HG02938 (cell line): ENCODE measurements at regions not wholly inside any gene's neighbourhood (a gene's known extent, or its start where the extent isn't known, plus 50 kb on each side); places are given as distances from the start of the nearest gene placed in this dataset.

Experiments used
- ATAC-seq: cut with Tn5 transposase; IDR thresholded peaks from one replicate; pipeline ENCODE4 v1.9.1; 2021; ENCODE audit warnings: mild to moderate bottlenecking, moderate library complexity; ENCODE audit not compliant: unreplicated experiment

DNA sequence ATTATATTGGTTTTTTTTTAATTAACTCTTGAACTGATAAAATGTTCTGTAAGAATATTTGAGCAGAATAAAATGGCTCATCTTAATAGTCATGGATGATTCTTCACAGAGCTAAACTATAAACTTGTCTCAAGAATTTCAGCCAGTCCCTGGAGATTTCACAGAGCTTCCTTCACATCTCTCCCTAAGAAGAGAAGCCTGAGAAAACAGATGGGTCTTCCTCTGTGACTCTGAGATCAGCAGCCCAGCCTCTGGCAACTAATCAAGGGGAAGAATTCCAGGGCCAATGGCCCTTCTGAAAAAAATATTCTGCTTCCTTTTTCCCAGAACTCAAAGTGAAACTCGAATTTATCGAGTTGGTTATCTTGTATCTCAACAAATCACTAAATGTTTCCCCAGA is 122.2 kb upstream of the ITGA1 start:
- ATAC-seq: no peak

DNA sequence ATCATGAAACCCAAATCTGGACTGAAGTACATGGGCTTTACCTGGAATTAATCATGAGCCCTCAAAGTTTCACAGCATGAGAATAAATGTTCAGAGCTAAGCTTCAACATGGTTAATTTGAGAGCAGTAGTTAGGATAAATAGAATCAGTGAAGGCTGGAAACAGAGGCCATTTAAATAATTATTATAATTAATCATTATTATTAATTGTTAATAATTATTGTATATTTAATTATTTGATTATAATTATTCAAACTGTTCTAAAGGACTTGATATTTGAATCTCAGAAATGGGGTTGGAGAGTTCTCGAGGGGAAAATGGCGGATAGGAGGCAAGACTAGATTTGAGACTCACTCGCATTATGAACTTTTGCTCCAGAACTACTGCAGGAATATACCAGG is 119.6 kb upstream of the ITGA1 start:
- ATAC-seq: no peak

DNA sequence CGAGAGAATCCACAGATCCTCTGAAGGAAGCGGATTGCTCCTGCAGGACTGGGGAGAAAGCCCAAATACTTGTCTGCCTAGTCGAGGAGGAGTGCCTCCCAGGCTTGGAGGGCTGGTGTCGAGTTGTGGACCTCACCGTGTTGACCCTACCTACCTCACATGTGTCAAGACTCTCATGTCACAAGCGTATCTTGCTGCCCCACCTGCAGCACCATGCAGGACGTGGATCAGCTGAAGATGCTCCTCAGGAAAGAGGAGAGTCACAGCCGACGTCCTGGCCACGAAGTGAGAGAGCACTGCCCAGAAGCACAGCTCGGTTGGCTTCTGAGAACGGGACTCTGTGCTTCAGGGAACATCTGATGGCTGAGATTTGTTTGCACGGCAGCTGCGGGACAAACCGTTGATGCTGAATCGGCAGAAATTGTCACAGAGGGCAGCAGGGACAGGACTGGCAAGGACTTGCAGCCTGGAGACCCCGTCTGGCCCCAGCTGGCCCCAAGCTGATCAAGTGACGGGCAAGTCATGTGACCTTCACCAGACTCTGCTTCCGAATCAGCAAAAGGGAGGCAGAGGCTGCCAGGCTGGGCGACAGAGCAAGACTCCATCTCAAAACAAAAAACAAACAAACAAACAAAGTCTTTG is 119.1 kb upstream of the ITGA1 start:
- ATAC-seq: no peak

DNA sequence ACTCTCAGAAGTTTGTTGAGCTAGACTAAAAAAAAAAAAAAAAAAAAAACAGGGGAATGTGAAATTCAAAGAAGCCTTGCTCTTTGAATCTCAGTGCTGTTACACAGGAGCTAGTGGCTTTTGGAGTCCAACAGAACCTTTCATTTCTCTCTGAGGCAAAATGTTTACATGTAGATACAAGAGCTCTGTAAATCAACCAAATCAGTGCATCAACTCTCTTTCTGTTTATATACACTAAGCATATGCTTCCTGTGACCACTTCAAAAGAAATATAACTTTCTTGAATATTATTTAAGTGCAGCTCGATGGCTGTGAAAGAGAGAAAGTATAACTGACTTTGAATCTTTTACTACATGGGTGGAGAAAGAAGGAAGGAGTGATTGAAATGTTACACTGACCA is 115.3 kb upstream of the ITGA1 start:
- ATAC-seq: no peak

DNA sequence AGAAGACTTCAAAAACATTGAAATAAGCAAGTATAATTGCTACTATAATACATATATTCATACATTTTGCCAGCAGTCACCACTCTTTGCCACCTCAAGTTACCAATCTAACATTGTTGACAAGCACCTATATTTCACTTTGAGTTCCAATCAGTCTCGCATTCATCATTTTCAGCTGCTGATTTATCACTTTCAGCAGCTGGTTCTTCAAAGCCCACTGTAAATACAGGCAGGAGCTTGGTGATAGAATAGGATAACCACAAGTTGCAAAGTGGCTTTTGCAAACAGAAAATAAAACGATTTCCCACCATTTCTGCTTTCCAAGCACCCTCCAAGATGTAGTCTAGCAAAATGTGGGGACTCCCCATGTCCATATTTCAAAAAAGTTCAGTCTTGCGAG is 114.2 kb upstream of the ITGA1 start:
- no peak for ATAC-seq

DNA sequence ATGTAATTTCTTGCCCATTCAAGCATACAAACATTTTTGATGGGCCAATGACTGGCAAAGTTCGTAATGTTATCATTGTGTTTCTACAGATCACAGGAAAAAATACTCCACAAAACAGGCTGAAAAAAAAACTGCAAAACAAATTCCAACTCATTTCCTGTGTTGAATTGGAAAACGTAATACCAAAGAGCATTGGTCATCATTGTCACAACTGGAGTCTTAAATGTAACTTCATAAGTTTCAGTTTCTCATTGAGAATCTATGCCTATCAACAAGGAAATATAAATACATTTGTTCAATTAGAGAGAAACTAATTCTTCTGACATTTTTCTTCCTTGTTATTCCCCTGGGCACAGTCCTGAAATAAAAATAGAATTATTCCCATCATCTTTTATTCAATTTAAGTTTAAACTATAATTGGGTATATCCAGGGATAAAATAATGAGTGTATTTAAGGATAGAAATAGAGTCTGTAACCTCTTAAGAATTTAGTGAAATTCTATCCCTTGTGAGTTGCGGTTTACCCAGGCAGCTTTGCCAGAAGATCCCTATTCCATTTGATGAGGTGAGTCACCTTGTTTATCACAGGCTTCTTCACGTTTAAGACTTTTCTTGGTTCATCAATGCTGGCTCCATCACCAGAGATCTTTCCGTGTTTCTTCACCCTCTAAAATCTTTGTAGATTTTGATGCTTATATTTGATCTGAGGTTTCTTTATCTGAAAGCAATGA is 112.7 kb upstream of the ITGA1 start:
- ATAC-seq: no peak

DNA sequence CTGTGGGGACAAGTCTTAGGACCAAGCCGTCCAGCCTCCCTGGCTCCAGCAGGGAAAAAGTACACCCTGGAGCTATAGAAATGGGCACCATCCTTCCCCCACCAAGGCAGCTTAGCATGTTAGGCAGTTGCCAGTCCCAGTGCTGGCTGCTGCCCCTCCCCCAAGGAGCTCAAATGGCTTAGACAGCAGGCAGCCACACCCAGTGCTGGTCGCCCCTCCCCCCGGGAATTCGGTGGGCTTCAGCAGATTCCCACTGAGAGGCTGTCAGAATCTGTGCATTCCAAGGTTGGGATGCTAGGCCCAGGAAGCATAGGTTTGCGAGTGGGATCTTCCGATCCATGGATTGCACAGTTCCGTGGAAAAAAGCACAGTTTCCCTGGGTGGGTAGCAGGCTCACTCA is 105.2 kb upstream of the ITGA1 start:
- no peak for ATAC-seq

DNA sequence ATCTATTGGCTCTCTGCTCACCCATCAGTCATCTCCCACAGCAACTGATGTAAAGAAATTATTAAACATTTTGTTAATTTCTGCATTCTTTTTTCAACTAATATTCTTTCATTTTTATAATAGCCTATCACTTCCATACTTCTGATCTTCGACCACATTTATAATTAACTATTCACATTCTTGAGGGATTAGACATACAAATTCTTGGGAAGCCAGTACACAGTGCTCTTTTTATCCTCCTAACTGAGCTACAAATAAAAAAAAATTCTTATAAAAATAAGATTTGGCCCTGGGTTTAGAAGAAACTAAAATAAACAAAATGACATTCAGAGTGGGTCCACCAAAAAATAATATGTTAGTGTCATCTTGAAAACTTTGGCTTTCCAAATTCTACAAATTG is 103.7 kb upstream of the ITGA1 start:
- ATAC-seq: no peak

DNA sequence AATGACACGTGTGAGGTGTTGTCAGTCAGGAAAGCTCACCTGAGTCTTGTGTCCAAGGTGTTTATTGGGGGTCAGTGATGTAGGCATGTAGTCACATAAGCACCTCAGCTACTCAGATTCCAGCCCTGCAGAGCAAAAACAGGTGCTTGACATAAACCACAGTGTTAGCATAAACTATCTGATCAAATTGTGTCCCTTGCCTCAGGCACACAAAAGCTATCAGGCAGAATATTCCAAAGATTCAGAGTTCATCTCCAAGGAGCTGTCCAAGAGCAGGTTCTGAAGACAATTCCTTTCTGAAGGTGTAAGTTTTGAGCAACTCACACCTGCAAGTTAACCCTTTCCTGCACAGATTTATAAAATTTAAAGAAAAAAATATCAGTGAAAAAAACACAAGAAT is 102.2 kb upstream of the ITGA1 start:
- no peak for ATAC-seq

DNA sequence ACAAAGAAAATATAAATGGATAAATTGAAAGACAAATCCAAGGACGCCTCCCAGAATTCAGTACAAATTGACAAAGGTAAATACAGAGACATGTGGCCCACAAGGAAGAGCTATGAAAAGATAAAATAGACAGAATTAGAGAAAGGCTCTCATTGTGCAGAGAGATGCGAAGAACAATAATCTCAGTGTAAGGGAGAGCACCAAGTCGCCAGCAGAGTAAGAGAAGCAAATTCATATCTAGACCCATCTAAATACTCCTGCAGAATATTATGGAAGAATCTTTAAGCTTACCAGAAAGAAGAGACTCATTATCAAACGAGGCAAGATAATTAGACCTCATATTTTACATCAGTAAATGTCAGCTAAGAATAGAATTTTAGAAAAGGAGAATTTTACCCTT is 101.7 kb upstream of the ITGA1 start:
- ATAC-seq: no peak

DNA sequence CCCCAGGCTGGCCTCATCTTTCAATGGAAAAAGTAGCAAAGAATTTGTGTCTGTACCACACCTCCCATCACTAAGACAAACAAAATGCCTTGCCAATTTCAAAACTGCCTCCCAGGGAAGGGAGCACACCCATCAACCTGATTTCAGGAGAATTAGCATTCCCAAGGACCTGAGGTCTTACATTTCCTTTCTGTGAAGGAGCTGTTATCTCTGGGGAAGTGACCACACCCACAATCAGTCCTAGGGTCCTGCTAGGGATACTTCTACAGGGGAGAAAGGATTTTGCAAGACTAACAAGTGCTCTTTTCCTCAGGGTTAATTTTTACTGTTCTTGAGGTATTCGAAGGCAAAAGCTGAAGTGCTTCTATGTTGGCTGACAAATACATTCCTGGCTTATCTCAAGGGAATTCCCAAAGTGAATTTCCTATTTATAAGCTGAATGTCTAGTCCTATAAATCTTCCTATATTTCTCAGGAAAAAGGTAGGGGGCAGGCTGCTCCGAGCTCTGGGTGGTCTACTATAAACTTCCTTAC is 97.4 kb upstream of the ITGA1 start:
- ATAC-seq: no peak

DNA sequence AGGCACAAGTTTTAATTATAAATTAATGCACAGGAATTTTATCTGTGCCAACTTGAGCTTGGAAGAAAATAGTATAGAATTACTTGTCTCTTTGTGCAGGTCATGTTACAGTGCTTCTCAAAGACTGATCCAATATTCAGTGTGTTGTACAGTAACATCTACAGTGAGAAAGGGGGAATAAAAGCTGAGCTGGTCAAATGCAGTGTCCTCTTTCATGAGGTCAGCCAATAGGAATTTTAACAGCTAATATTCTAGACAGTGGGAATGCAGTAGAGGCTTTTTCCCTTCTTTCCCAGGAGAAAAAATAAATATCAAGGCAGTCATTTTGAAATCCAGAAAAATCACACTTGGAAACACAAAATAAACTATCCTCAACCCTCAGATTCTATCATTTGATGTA is 95.7 kb upstream of the ITGA1 start:
- ATAC-seq: no peak

DNA sequence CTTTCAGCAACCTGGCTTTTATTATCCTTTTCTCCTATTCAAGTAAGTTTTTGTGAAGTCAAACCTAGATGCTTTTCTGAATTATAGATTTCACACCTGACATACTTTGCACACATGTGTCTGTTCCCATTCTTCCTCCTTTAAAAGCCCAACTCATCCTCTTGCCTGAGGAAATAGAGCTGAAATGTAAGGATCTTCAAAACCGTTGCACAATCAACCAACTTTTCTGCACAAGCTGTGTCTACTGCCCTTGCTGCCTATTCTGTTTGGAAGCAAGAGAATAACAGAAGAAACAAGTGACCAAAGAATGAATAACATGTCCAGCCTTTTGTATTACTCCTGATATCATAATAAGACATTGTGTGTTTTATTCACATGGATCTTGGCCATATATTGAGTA is 95.1 kb upstream of the ITGA1 start:
- no peak for ATAC-seq

DNA sequence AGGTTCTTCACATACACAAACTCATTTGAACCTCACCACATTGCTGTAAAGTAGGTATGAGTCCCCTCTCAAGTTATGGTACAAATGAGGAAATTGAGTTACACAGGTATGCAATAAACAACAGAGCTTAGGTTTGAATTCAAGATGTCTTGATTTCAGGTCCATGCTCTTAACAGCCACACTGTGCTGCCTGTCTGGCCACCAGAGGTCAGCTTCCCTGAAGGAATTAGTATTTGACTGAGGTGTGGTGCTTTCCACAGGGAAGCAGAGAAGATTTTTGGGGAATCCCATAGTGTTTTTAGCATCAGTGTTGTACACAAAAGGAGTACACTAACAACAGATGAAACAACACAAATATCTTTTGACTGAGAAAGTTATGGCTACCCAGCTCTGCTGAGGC is 94.4 kb upstream of the ITGA1 start:
- ATAC-seq: peak; percentile 66

DNA sequence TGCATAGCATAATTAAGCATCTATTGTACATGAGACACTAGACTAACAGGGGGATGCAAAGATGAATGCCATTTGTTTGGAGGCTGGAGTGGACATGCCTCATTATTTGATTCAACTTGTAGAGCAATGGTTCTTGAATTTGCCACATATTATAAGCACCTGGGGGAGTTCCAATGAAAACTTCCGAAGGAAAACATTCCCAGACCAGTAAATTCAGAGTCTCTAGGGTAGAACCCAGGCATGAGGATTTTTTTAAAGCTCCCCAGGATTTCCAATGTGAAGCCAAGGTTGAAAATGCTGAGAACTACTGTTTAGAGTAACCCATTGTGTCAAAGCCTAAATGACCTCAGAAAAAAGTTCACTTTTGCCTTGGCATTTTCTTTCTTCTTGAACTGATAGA is 93.9 kb upstream of the ITGA1 start:
- no peak for ATAC-seq

DNA sequence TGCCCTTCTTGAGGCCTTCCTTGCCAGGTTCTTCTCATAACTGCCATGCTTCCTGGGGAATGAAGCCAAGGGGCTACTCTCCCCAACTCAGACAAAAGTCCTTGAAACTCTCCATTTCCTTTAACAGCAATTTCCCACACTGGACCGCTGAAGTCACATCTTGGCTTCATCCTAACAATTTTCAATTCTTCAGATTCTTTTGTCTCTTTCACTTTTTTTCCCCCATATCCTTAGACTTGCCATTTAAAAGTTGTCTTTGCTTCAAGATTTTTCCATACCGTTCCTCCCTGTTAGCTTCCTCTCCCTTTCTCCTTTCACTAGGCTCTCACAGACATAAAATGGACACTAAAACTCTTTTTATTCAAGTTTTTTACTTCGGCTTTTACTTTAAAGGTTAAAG is 93.1 kb upstream of the ITGA1 start:
- no peak for ATAC-seq

DNA sequence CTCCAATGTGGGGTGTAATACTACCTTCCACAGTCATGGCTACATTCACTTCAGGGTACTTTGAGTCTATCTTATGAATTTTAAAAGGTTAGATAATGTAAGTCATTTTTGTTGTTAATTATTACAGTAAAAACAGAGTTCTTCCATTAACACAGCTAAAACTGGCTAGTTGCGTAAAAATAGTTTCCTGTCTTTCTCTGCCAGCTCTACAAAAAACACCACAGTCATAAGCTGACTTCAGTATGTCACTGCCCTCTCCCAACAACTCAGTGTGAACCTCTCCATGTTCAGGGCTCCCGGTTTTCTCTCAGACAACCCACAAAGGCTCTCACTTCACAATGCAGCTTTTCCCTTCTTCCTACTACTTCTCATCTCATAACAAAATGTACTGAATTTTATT is 84.8 kb upstream of the ITGA1 start:
- ATAC-seq: no peak

DNA sequence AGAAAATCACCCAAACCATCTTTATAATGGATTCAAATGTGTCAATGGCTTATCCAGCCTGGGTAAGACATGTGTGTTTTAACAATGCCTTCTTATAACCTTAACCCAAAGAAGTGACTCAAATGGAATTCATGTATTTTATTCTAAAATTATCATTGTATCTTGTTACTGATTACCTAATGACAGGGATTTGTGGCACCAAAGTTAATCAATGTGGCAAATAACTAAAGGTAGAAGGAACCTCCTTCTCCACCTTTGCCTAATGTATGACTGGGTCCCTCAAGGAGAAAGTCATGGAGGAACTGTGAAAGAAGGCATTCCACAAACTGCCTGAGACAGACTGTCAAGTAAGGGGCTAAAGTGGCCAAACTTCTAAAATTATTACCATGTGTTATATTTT is 84.4 kb upstream of the ITGA1 start:
- no peak for ATAC-seq

DNA sequence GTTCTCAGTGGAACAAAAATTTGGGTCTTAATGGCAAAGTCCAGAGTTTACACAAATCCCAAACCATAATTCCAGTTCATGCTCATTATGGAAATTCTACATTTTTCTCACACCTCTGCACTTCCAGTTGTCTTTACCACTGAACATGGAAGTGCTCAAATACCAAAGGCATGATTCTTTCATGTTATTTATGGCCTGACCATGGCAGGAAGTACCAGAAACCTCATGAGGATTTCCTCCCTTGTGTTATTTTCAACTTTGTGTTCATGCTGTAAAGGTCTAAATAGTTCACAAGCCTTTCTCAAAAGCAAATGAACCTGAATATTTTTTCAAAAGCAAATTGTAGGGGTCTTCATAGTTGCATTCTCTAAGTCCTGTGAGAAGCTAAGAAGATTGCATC is 82.0 kb upstream of the ITGA1 start:
- no peak for ATAC-seq

DNA sequence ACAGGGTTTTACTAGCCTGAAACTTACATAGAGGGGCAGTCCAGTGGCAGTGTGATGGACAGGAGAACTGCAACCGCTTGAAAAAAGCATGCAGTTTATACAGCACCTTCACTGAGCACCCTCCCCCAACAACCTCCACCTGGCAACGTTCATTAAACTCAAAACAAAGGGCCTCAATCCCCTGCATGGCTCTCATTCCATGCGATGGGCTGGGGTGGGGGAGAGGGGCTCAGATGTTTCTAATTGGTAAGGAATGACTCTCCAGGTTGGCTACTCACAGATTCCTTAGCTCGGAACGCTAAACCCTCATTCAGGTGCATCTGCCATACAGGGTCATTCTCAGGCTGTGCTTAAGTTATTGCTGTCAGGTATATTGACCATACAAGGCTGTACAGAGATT is 80.9 kb upstream of the ITGA1 start:
- no peak for ATAC-seq

DNA sequence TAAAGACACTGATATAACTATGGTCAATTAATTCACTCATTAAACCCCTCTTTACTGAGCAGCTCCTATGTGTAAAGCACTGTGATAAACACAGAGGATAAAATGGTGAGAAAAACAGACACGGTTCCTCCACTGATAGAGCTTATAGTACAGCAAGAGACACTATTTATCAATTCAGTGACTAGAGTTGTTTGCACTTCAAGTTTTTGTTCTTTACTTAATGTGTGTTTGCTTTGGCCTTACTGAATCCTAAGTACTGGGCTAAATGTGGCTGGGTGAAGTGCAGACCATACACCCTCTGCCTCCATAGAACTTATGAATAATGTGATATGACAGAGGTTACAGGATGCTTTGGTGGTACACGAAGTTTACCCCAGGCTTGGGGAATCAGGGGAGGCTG is 80.1 kb upstream of the ITGA1 start:
- no peak for ATAC-seq

DNA sequence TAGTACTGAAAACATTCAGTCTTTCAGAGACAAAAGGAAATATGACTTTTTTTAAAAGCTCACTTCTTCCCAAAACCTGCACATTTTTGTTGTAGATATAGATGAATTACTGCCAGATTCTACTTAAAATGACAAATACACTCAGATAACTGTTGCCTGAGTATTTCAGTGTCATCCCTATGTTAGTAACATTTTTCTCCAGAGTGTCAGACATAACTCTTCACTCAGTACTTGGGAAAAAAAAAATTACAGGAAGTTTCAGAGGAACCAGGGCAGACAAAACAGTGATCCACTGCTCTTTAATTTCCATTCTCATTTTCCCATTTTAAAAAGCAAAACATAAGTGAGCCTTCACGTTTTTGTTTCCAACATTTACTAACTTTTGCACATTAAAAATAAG is 79.3 kb upstream of the ITGA1 start:
- no peak for ATAC-seq
